DND-41 (cell line): ENCODE measurements at regions not wholly inside any gene's neighbourhood (a gene's known extent, or its start where the extent isn't known, plus 50 kb on each side); places are given as distances from the start of the nearest gene placed in this dataset.

ENCODE experiments used
- EZH2 ChIP-seq: IDR thresholded peaks from 3 replicates; pipeline ENCODE4 v1.6.1; 2012; ENCODE audit warnings: borderline replicate concordance, low read depth, mild to moderate bottlenecking, moderate library complexity, low read length, inconsistent platforms; ENCODE audit not compliant: severe bottlenecking
- TF ChIP-seq, protein P1 (sequence below): IDR thresholded peaks from 2 replicates; pipeline ENCODE4 v1.5.1; 2012; ENCODE audit warnings: borderline replicate concordance, low read length, moderate library complexity, mild to moderate bottlenecking; ENCODE audit not compliant: poor library complexity, severe bottlenecking; ENCODE audit errors: extremely low read depth

DNA sequence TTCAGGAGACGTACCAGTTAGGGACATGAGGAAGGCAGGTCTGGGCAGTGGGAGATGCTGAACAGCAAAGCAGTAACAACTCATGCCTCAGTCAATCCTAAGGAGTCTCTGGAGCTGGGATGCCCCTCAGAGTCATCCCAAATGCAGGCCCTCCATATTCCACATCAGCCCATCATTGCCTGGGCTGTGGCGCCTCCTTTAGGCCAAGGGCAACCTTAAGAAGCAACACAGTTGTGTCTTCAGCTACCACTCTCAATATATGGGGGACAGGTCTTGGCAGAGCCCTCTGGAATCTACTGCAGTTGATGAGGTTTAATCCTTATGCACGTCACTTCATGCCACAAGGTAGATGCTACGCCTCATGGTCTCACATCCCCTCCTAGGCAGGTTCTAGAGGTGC lies 682.0 kb upstream of the RAB6C start:
- TF ChIP-seq, protein P1, sequence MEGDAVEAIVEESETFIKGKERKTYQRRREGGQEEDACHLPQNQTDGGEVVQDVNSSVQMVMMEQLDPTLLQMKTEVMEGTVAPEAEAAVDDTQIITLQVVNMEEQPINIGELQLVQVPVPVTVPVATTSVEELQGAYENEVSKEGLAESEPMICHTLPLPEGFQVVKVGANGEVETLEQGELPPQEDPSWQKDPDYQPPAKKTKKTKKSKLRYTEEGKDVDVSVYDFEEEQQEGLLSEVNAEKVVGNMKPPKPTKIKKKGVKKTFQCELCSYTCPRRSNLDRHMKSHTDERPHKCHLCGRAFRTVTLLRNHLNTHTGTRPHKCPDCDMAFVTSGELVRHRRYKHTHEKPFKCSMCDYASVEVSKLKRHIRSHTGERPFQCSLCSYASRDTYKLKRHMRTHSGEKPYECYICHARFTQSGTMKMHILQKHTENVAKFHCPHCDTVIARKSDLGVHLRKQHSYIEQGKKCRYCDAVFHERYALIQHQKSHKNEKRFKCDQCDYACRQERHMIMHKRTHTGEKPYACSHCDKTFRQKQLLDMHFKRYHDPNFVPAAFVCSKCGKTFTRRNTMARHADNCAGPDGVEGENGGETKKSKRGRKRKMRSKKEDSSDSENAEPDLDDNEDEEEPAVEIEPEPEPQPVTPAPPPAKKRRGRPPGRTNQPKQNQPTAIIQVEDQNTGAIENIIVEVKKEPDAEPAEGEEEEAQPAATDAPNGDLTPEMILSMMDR: peak; percentile 60
- no peak for TF ChIP-seq EZH2
